H54 (cell line): ENCODE measurements at regions not wholly inside any gene's neighbourhood (a gene's known extent, or its start where the extent isn't known, plus 50 kb on each side); places are given as distances from the start of the nearest gene placed in this dataset.

Experiments
- DNase-seq: peaks from one replicate; pipeline ENCODE4 v3.0.0; 2011; ENCODE audit warnings: low spot score, mixed read lengths; ENCODE audit not compliant: insufficient read length
- FAIRE-seq: peaks from 3 replicates; lab custom pipeline; 2011; peaks lifted over from hg19 to GRCh38; lab: Jason Lieb, UNC
- POLR2A ChIP-seq: IDR thresholded peaks from 2 replicates; pipeline ENCODE4 v1.6.1; 2011; ENCODE audit warnings: low read depth, mild to moderate bottlenecking, low read length

GRCh38 chr7:115499956-115500355 is 530.6 kb downstream of the TFEC start:
- FAIRE-seq (no peak), DNase-seq (no peak)
- no peak for TF ChIP-seq POLR2A

GRCh38 chr7:115496006-115496405 is 534.6 kb downstream of the TFEC start:
- no peak for FAIRE-seq

DNA sequence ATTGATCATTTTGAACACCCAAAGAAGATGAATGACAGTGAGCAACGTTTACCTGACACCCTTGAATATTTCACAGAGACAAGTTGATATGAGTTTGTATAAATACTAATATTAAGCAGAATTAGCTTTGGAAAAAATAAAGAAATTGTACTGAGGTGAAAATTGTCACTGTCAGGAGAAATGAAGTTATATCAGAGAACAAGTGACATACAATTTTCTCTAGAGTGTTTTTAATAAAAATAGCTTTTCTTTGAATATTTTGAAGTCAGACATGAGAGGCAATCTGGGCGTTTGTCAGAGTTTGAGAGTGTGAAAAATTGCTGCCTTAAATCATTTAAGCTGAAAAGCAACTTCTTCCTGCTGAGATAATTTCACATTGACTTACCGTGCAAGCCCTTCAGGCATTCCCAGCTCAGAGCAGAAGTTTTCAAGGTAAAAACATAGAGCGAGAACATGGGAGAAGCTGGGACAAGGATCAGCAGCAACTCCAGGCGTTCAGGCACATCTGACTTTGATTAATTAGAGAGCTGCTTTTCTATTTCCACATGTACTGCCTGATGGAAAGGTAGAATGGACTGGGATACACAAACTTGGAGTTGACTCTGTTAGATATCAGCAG is 535.9 kb downstream of the TFEC start:
- FAIRE-seq (no peak), DNase-seq (no peak)
- no peak for TF ChIP-seq POLR2A

More at GRCh38 chr7:115496006-115496405, 534.6 kb downstream of the TFEC start:
- no peak for DNase-seq
- TF ChIP-seq POLR2A, result no peak

DNA sequence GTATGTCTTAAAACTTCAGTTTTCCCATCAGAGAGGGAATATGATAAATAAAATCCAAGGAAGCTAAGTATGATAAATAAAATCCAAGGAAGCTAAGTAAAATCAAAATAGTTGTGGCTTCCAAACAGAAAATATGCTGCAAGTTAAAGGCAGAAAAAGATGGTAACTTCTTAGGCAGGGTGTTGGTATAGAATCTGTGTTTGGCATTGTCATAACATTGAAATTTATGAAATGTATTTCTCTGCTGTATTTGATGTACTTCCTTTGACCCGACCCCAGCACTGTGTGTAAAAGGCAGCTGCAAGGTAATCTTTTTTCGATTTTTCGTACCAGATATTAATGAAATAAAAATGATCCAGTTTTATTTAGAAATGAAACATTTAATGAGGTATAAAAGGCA is 537.2 kb downstream of the TFEC start:
- DNase-seq (no peak), FAIRE-seq (no peak)
- no peak for TF ChIP-seq POLR2A

DNA sequence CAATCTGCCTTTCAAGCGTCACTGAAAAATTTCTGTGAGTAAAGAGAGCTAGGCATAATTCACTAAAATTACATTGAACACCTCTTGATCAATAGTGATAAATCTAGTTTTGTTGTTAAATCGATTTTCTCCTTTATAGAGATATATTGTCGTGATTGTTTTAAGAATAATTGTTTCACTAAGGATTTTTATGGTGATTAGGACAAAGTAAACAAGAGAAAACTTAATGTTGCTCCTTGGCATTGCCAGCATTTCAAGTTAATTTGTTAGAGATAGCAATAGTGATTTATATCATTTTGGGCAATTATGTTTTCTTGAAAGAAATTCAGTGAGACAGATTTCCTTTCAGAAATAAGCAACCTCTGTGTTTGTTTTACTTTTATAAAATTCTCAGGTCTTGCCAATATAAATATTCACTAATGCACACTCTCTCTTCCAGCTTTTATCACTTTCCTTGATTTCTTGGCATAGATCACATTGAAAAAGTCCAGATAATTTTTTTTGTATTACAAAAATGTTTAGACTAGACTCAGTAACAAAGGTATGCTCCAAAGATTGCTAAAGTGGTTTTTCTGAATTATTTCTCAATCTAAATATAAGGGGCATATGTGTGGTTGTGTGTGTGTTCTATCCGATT is 538.7 kb downstream of the TFEC start:
- FAIRE-seq (no peak), DNase-seq (no peak)
- no peak for TF ChIP-seq POLR2A

- no peak for TF ChIP-seq POLR2A
- no peak for FAIRE-seq
These were observed 551.1 kb downstream of the TFEC start for GRCh38 chr7:115479448-115479847.

DNA sequence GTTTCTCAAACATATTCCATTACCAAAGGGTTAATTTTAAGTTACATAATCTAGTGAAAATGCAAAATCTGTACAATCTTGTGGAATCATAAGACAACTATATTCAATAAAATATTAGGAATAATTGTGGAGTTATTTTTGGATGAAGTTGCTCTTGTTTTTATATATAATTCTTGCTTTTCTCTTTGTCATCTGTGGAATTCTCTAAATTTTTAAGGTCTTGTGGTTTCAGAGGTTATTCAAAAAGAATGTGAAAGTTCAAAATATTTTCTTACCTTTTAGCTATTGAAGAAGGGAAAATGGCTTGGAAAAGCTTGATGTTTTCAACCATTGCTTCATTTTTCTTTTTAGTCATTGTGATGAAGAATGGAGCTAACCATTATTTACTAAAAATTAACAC is 552.1 kb downstream of the TFEC start:
- FAIRE-seq (no peak), DNase-seq (no peak)
- TF ChIP-seq POLR2A, result no peak

More at GRCh38 chr7:115479448-115479847, 551.1 kb downstream of the TFEC start:
- no peak for DNase-seq

- DNase-seq, result no peak
- TF ChIP-seq POLR2A, result no peak
These were observed 553.3 kb downstream of the TFEC start for GRCh38 chr7:115477193-115477651.

GRCh38 chr7:115476671-115477181 is 553.8 kb downstream of the TFEC start:
- TF ChIP-seq POLR2A, result no peak
- FAIRE-seq, result no peak
- DNase-seq, result no peak

More at GRCh38 chr7:115477193-115477651, 553.3 kb downstream of the TFEC start:
- FAIRE-seq, result no peak

GRCh38 chr7:115475761-115476385 is 554.0 kb downstream of the MDFIC start:
- DNase-seq (no peak), FAIRE-seq (no peak)
- TF ChIP-seq POLR2A, result no peak

DNA sequence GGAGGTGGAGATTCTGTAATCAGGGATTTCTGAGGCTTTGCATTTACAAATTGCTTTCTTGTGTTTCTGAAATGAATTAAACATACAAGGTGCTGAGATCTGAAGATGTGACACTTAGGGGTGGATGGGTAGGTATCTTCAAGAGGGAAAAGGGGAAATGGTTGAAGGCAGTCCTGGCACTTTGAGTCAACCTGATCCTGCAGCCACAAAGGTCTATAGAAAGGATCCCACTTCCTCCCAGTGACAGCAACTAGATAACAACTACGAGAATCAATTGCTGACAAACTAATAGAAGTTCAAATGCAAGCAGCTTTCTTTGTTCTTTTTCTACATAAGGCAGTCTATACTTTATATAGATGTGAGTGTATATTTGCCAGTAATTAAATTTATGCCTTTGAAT is 553.3 kb downstream of the MDFIC start:
- TF ChIP-seq POLR2A, result no peak
- DNase-seq, result no peak

DNA sequence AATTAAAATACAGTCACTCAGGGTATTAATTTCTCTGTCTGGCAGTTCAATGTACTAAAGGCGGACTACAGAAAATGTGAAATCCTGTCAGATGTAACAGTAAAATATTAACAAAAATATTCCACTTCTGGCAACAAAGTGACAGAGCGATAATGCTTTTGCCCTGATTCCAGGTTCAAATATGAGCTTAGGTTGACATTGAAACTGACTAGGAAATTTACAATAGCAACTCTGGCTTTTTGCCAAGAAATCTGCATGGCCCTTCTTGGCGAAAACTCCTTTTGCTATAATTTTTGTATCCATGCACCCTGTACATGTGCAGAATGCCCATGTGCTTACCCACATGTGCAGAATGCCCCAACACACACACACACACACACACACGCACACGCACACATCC is 552.2 kb downstream of the MDFIC start:
- DNase-seq, result no peak
- no peak for FAIRE-seq
- no peak for TF ChIP-seq POLR2A

More for the DNA sequence above, 553.3 kb downstream of the MDFIC start:
- FAIRE-seq, result no peak

DNA sequence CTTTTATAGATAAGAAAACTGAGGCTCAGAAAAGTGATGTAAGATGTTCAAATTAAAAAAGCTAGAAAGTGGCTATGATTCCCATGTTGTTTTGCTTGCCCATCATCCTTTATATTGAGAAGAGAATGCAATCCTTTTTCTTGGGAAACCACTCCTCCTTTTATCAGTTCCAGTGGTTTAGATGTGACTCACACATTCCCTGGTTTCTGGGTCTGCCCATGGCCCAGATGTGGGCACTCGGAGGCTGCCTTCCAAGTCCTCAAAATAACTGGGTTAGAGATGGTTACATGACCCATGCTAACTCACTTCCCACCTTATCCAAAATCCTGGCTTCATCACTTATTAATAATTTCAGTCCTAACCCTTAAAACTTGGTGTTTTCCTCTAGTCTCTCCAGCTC is 550.0 kb downstream of the MDFIC start:
- no peak for TF ChIP-seq POLR2A
- no peak for FAIRE-seq
- DNase-seq, result no peak

DNA sequence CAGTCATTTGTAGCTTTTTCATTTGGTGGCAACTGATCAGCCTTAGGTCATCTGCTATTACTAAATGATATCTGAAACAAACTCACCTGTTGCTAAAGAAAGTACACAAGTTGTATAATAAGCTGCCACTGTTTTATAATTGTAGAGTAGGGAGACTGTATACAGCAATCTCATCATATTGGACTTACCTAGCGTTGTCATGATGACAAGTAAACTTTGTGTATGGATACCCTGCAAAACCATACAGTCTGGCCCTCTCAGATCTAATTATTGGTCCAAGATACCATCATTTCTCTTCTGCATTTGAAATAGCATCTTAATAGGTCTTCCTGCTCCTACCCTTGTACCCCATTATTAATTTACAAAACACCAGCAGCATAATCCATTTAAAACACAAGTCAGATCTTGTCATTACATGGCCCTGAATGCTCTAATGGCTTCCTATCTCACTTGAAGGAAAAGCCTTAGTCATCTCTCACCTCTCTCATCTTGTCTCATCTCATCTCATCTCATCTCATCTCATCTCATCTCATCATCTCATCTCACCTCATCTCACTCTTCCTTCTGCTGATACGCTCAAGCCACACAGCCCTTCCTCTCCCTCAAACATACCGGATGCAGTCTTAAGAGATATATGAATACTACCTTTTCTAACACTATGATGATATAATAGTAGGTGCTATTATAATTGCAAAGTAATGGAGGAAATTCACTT is 540.6 kb downstream of the MDFIC start:
- TF ChIP-seq POLR2A, result no peak
- no peak for FAIRE-seq
- DNase-seq, result no peak

- no peak for TF ChIP-seq POLR2A
- DNase-seq (no peak), FAIRE-seq (no peak)
These were observed 527.8 kb downstream of the MDFIC start for GRCh38 chr7:115449689-115450088.
